HUES6 (cell line): ENCODE measurements at regions not wholly inside any gene's neighbourhood (a gene's known extent, or its start where the extent isn't known, plus 50 kb on each side); places are given as distances from the start of the nearest gene placed in this dataset.
"Not testable (repeated sequence)": the region's sequence is repeated elsewhere in the genome, so short reads cannot be mapped to it uniquely, and the experiment has no call there.

ENCODE experiments used
- H3K27ac ChIP-seq: 2 replicates; pipeline ENCODE4 v1.7.0; 2013; ENCODE audit warnings: low read depth, mild to moderate bottlenecking, low read length, inconsistent platforms
- H3K27me3 ChIP-seq: 2 replicates; pipeline ENCODE4 v1.6.1; 2013; ENCODE audit warnings: low read length; ENCODE audit not compliant: control insufficient read depth, insufficient read depth
- H3K36me3 ChIP-seq: 2 replicates; pipeline ENCODE4 v1.6.1; 2013; ENCODE audit warnings: low read length; ENCODE audit not compliant: control insufficient read depth, insufficient read depth
- H3K4me1 ChIP-seq: 2 replicates; pipeline ENCODE4 v1.6.1; 2013; ENCODE audit warnings: low read length; ENCODE audit not compliant: control insufficient read depth, insufficient read depth
- H3K4me3 ChIP-seq: 2 replicates; pipeline ENCODE4 v1.5.1; 2013; ENCODE audit warnings: low read depth, low read length
- H3K9ac ChIP-seq: one replicate; pipeline ENCODE4 v1.6.1; 2013; ENCODE audit warnings: mild to moderate bottlenecking, low read length
- H3K9me3 ChIP-seq: 2 replicates; pipeline ENCODE4 v1.6.1; 2013; ENCODE audit warnings: low read depth, low read length; ENCODE audit not compliant: control insufficient read depth, insufficient read depth

DNA sequence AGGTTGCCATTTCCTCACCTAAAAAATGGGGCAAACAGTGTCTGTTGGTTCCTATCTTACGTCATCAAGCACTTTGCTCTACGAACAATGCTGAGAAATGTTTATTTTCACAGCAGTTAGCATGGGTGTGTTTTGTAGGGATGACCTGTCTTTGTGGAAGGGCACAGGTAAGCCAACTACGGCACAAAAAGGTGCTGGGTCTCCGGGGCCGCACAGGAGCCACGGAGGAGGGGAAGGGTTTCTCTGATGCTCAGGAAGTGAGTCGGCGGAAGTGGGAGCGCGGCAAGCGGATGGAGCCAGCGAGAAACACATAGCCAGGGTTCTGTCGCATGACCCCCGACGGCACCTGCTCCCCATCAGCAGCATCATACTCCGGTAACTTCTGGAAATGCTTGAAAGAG is 65.6 kb upstream of the TCL1B start:
- H3K4me1 ChIP-seq, result peaks cover 23% of the 10 kb centered on the region
- H3K36me3 ChIP-seq, result no peaks in the 10 kb centered on the region
- H3K4me3 ChIP-seq, result no peak overlapping the region
- no peak overlapping the region for H3K9ac ChIP-seq
- no peaks in the 10 kb centered on the region for H3K27me3 ChIP-seq
- H3K27ac ChIP-seq, result no peak overlapping the region
- H3K9me3 ChIP-seq, result no peaks in the 10 kb centered on the region

DNA sequence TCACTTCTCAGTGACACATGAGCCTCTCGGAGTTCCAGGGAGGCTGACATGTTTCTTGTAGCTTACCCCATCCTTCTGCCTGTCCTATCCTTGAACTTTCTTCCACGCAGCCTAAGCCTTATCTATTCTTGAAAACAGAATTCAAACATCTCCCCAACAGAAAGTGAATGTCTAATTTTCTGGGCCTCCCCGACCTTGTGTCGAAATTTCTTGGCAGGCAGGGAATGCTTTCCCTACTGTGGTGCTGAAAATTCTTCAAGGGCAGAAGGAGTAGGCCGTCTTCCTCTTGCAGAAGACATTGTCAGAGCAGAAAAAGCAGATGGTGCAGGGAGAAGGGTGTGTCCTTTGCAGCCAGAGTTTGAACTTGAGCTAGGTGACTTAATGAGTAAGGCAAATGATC is 63.0 kb upstream of the TCL1B start:
- Histone ChIP-seq H3K4me3 (no peak overlapping the region), H3K9ac (no peak overlapping the region), H3K36me3 (no peaks in the 10 kb centered on the region), H3K4me1 (peaks cover 19% of the 10 kb centered on the region), H3K27ac (no peak overlapping the region), H3K27me3 (no peaks in the 10 kb centered on the region), H3K9me3 (peaks cover 1% of the 10 kb centered on the region; the same call in 1 of the 2 replicates)

DNA sequence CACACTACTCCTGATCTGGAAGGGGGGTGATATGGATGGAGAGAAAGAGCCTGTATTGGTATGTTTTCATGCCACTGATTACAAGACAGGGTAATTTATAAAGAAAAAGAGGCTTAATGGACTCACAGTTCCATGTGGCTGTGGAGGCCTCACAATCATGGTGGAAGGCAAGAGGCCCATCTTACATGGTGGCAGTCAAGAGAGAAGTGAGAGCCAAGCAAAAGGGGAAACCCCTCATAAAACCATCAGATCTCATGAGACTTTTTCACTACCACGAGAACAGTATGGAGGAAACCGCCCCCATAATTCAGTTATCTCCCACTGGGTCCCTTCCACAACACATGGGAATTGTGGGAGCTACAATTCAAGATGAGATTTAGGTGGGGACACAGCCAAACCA is 60.5 kb upstream of the TCL1B start:
- H3K9me3 ChIP-seq, result peaks cover 13% of the 10 kb centered on the region
- not testable (repeated sequence) for H3K27ac ChIP-seq, H3K36me3 ChIP-seq, H3K4me3 ChIP-seq, H3K4me1 ChIP-seq, H3K27me3 ChIP-seq, H3K9ac ChIP-seq

DNA sequence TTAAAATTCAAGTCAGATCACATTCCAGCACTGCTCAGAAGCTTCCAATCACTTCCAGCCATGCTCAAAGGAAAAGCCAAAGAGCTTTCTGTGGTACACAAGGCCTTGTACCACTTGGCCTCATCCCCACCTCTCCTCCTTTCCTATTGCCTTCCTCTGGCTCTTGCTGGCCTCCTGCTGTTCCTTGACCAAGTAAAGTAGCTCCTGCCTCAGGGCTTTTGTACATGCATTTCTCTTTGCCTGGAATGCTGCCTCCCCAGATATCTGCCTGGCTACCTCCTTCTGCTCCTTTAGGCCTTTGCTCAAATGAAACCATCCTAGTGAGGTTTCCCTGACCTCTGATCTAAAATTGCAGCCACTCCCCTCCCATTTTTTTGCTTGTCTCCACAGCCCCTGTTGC is 51.2 kb upstream of the TCL1B start:
- H3K9me3 ChIP-seq, result peaks cover 17% of the 10 kb centered on the region
- no peaks in the 10 kb centered on the region for H3K36me3 ChIP-seq
- no peak overlapping the region for H3K4me3 ChIP-seq
- no peaks in the 10 kb centered on the region for H3K4me1 ChIP-seq
- H3K9ac ChIP-seq, result no peak overlapping the region
- no peak overlapping the region for H3K27ac ChIP-seq
- no peaks in the 10 kb centered on the region for H3K27me3 ChIP-seq
